ENCODE measurements at regions not wholly inside any gene's neighbourhood (a gene's known extent, or its start where the extent isn't known, plus 50 kb on each side); places are given as distances from the start of the nearest gene placed in this dataset.

DNA sequence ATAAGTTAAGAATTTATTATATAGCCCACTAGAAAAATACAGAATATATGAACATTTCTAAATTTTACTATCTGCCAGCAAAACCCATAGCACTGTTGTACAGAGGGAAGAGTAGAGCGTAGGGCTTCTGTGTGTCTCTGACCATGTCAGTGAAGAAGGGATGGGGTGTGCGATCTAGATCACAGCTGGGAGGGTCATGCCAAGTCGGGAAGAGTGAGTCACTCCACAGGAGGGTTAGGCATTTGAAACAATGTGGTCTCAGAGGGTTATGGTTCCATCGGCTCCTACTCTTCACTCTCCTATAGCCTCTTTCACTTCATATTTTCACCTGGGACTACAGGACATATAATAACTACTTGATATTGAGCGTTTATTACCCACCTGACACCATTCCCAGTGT lies 185.1 kb upstream of the DDHD1 start:
- no peak for DNase-seq

DNA sequence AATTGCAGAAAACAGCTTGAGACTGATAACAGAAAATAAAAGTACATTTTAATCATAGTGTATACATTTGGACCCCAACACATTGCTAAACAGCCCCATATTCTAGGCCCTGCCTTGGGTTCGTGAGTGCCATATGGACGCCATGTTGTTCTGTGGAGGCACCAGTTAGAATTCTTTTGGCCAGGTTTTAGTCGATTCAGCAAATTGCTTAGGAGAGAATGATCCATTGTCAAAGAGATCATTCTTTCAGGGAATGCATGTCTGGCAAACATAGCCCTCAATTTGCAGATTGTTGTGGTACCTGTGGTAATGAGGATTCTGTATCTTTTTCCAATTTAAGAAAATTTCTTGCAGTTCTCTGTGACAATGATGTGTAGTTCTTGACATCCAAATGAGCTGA lies 183.6 kb upstream of the DDHD1 start:
- DNase-seq, result no peak

- DNase-seq, result no peak
Measured at GRCh38 chr14:53333809-53334208, 180.7 kb upstream of the DDHD1 start.

GRCh38 chr14:53331921-53332320 lies 178.8 kb upstream of the DDHD1 start:
- DNase-seq, result no peak

DNA sequence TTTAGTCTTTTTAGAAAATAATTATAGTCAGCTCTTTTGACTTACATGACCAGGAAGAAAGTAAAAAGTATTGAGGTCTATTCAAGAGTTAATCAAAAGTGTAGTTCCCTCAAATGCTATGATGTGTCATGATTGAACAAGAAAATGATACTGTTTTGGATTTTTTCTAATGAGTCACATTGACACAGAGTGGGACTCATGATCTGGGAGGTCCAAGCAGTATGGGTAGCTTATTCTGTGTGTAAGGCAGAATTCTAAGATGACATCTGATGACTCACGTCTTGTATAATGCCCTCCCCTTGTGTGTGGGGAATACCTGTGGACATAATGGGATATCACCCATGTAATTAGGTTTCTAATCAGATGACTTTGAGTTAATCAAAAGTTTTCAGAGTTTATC lies 178.1 kb upstream of the DDHD1 start:
- no peak for DNase-seq

GRCh38 chr14:53330441-53330840 lies 177.3 kb upstream of the DDHD1 start:
- no peak for DNase-seq

GRCh38 chr14:53328841-53329240 lies 175.7 kb upstream of the DDHD1 start:
- no peak for DNase-seq

- no peak for DNase-seq
Measured at GRCh38 chr14:53327716-53328115, 174.6 kb upstream of the DDHD1 start.

- DNase-seq, result no peak
Measured at GRCh38 chr14:53325176-53325806, 172.2 kb upstream of the DDHD1 start.

DNA sequence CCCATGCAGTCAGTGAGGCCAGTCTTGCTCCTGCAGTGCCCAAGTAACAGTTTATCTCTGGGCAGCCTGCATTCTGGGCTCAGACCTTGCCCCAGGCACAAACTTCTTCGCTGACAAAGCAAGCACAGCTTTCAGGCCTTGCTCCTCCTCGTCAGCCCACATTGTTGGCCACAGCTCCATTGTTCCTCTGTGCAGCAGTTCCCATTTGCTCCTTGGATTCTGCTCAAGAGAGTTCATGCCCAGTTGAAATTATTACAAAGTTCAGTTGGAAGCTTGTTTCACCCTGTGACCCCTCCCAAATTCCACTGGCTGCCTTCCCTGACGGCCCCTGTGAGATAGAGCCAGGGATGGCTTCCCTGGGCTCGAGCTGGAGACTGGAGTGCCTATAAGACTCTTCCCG lies 163.4 kb upstream of the DDHD1 start:
- DNase-seq, result no peak

- no peak for DNase-seq
Measured at GRCh38 chr14:53310412-53310811, 157.3 kb upstream of the DDHD1 start.

- DNase-seq, result no peak
Measured at GRCh38 chr14:53306911-53307310, 153.8 kb upstream of the DDHD1 start.

DNA sequence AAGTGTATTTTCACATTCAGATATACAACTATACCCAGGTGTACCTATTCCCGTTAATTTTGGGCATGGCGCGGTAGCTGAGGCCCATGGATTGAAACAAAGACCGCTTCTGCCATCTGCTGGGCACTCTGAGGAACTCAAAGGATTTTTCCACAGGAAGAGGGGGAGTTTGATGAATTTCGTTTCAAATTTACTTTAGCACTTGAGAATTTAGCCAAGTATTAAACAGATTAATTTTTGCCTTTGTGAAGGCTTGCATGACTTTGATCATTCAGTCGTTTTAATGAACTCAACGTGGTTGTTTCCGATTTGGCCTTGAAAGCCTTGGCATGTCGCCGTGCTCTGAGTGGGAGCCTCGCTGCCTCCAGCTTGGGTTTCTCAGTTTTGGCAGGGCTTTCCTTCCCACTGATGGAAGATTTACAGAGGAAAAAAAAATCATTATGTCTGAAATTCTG lies 153.2 kb upstream of the DDHD1 start:
- DNase-seq, result peak; percentile 30

DNA sequence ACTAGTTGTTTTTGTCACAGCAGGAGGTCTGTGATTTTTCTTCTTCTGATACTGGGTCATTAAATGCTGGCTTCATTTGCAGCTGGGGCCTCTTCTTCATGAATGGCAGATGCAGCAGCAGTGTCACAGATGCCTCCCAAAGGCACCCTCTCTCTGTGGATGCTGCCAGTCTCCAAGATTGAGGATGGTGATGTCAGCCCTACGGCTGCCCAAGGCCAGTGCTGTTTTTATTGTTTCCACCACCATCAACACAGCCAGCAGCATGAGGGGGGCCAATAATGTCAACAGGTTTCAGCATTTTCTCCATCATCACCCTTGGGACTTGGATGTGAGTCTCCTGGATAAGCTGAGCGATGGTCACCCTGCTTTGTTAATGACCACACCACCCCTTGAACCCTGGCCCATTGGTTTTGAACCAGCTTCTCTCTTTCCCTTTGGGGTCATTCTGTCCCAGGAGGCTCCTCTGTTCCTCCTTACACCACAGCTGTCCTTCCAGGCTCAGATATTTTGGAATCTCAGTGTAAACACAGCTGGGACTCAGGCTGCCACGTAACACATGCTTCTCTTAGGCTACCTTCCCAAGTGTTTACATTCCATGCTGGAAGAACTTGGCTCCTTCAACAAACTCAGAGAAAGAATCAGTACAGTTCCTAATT lies 151.7 kb upstream of the DDHD1 start:
- DNase-seq, result no peak

GRCh38 chr14:53295985-53296582 lies 143.0 kb upstream of the DDHD1 start:
- no peak for DNase-seq

- DNase-seq, result no peak
Measured at GRCh38 chr14:53295372-53295771, 142.2 kb upstream of the DDHD1 start.

DNA sequence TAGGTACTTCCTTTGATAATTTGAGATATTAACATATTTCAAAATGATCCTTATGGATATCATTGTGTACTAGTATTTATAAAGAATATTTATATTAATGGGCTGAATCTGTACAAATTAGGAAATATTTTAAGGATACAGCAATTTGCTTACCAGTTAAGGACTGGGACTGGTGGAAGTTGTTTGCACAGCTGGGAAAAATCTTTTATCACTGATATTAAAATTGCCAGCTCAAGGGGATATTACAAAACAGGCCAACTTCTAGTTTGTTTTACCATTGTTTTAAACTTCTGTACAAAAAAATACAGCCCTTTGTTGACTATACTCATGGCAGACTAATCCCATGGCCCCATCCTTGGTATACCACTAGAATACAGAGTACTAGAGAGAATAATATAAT lies 133.2 kb upstream of the DDHD1 start:
- DNase-seq, result no peak

DNA sequence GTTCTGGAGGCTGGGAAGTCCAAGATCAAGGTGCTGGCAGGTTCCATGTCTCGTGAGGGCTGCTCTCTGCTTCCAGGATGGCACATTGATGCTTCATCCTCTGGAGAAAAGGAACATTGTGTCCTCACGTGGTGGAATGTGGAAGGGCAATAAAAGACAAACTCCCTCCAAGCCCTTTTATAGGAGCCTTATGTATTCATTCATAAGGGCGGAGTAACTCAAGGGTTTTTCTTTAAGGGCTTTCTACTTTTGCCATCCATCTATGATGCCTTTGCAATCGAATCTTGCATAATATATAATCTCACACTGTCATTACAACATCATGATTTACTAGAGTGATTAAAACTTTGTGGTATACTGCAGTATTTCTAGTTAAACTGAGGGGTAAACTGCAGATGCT lies 132.7 kb upstream of the DDHD1 start:
- no peak for DNase-seq

- no peak for DNase-seq
Measured at GRCh38 chr14:53285064-53285463, 131.9 kb upstream of the DDHD1 start.

- no peak for DNase-seq
Measured at GRCh38 chr14:53278602-53279506, 125.7 kb upstream of the DDHD1 start.

DNA sequence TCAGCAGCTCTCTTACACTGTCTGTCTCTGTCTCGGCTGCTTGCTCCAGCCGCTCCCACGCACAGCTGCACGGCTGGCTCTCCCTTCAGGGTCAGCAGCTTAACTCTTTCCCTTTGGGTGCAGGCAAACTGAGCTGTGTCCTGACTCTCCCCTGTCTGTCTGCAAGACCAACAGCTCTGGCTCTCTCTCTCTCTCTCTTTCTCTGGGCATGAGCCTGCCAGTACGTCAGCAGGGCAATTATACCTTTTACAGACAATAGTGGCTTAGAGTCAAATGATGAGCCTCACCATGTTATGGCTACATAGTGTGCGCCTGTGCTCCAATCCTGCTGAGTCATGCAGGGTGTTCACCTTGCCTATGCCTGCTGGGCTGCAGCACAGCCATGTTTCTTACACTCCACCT lies 120.5 kb upstream of the DDHD1 start:
- DNase-seq, result no peak

DNA sequence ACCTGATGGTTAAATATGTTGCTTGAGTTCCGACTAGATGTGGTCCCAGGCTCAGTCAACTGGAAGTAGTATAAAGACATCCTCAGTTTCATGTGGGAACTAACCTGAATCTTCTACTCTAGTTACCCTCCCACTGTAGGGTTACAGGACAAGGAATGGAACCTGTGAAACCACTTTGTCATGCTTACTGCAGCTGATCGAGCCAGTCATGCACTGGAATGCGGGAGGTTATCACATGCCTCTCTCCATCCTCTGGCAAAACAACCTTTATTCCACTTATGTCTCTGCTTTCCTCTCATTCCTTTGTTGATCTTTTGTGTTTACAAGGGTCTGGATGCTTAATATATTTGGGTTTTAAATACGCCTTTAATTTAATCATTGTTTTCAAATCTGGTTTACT lies 111.9 kb upstream of the DDHD1 start:
- DNase-seq, result no peak

- no peak for DNase-seq
Measured at GRCh38 chr14:53260928-53261327, 107.8 kb upstream of the DDHD1 start.

DNA sequence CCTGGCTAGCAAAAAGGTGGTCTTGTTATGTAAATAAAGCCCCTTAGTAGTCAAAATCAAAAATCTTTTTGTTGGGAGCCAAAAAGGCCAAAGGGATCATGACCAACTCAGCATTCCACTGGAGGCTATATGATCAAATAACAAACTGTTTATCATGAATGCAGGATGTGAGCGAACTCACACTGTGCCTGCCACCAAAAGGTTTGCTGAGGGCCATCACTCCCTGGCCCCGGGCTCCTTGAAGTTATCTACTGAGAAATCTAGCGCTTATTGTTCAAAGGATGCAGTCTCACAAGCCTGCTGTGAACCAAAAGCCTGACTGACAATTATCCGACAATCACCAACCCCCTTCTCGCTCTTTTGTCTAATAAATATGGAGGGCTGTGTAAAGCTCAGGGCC lies 107.2 kb upstream of the DDHD1 start:
- no peak for DNase-seq

Measured in activated naive CD4-positive, alpha-beta T cell treated with anti-CD3 and anti-CD28 coated beads, Interleukin-2, amount 50 U/mL, for 16 hours (primary cell).